SK-N-SH treated with all-trans-retinoic acid at 6 μM for 48 hours (cell line): ENCODE measurements at regions not wholly inside any gene's neighbourhood (a gene's known extent, or its start where the extent isn't known, plus 50 kb on each side); places are given as distances from the start of the nearest gene placed in this dataset.

Source experiments
- ATAC-seq: fragments of 200-7000 bp; cut with Tn5 transposase; 3 replicates; pipeline ENCODE4 v1.9.1; 2020; ENCODE audit warnings: mild to moderate bottlenecking, moderate library complexity
- ARNTL ChIP-seq: fragments of 450-650 bp; formaldehyde crosslinking; IDR thresholded peaks from 2 replicates; pipeline ENCODE4 v1.5.0; 2020; ENCODE audit warnings: low read depth, mild to moderate bottlenecking, moderate library complexity, borderline replicate concordance
- BACH2 ChIP-seq: fragments of 250-450 bp; sonication (Bioruptor Pico); IDR thresholded peaks from 2 replicates; pipeline ENCODE4 v1.9.0; 2021; ENCODE audit warnings: mild to moderate bottlenecking, borderline replicate concordance
- CSDC2 ChIP-seq: fragments of 250-450 bp; sonication (Bioruptor Pico); IDR thresholded peaks from 2 replicates; pipeline ENCODE4 v1.5.0; 2020; ENCODE audit warnings: mild to moderate bottlenecking, moderate library complexity
- ESRRG ChIP-seq: fragments of 250-450 bp; sonication (Bioruptor Pico); IDR thresholded peaks from 2 replicates; pipeline ENCODE4 v1.6.1; 2021; ENCODE audit warnings: mild to moderate bottlenecking
- GLIS3 ChIP-seq: fragments of 250-450 bp; sonication (Bioruptor Pico); IDR thresholded peaks from 2 replicates; pipeline ENCODE4 v1.5.0; 2020; ENCODE audit warnings: mild to moderate bottlenecking, moderate library complexity
- OSR1 ChIP-seq: fragments of 250-450 bp; sonication (Bioruptor Pico); IDR thresholded peaks from 2 replicates; pipeline ENCODE4 v1.8.0; 2022; ENCODE audit warnings: moderate library complexity, mild to moderate bottlenecking, inconsistent platforms
- RARB ChIP-seq: fragments of 250-450 bp; sonication (Bioruptor Pico); IDR thresholded peaks from 2 replicates; pipeline ENCODE4 v1.8.0; 2021; ENCODE audit warnings: mild to moderate bottlenecking, moderate library complexity
- SNAI2 ChIP-seq: fragments of 250-450 bp; sonication (Bioruptor Pico); IDR thresholded peaks from 2 replicates; pipeline ENCODE4 v1.5.0; 2020; ENCODE audit warnings: mild to moderate bottlenecking, moderate library complexity
- TCF4 ChIP-seq: fragments of 250-450 bp; sonication (Bioruptor Pico); IDR thresholded peaks from 2 replicates; pipeline ENCODE4 v1.8.0; 2021; ENCODE audit warnings: mild to moderate bottlenecking, moderate library complexity, borderline replicate concordance
- TOX ChIP-seq: fragments of 250-450 bp; sonication (Bioruptor Pico); IDR thresholded peaks from 2 replicates; pipeline ENCODE4 v1.8.0; 2021; ENCODE audit warnings: mild to moderate bottlenecking, moderate library complexity, borderline replicate concordance
- ZC3H10 ChIP-seq: fragments of 250-450 bp; sonication (Bioruptor Pico); IDR thresholded peaks from 2 replicates; pipeline ENCODE4 v1.5.1; 2021; ENCODE audit warnings: mild to moderate bottlenecking, moderate library complexity
- ZFP30 ChIP-seq: fragments of 450-650 bp; formaldehyde crosslinking; IDR thresholded peaks from 2 replicates; pipeline ENCODE4 v1.5.0; 2022; ENCODE audit warnings: mild to moderate bottlenecking, moderate library complexity
- ZNF8 ChIP-seq: fragments of 450-650 bp; formaldehyde crosslinking; IDR thresholded peaks from 2 replicates; pipeline ENCODE4 v1.5.0; 2020; ENCODE audit warnings: mild to moderate bottlenecking, moderate library complexity
- TF ChIP-seq, protein P1 (sequence below): fragments of 250-450 bp; sonication (Bioruptor Pico); IDR thresholded peaks from 2 replicates; pipeline ENCODE4 v1.5.0; 2020; ENCODE audit warnings: mild to moderate bottlenecking, moderate library complexity
- TF ChIP-seq, protein P2 (sequence below): fragments of 250-450 bp; sonication (Bioruptor Pico); IDR thresholded peaks from 2 replicates; pipeline ENCODE4 v1.8.0; 2021; ENCODE audit warnings: low read depth, mild to moderate bottlenecking, moderate library complexity, borderline replicate concordance
- TF ChIP-seq, protein P3 (sequence below): fragments of 250-450 bp; sonication (Bioruptor Pico); IDR thresholded peaks from 2 replicates; pipeline ENCODE4 v1.5.1; 2021; ENCODE audit warnings: mild to moderate bottlenecking, moderate library complexity

DNA sequence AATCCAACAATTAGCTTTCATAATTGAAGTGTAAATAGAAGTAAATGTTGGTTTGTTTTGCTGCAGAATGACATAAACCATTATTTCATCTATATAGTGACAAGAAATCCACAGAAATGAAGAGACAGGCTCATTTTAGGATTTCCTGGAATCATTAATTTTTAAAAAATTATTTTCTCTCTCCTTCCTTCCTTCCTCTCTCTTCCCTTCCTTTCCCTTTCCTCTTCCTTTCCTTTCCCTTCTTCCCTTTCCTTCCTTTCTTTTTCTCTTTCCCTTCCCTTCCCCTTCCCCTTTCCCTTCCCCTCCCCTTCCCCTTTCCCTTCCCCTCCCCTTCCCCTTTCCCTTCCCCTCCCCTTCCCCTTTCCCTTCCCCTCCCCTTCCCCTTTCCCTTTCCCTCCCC, 51.2 kb upstream of the KMT2C start:
- no peak for ATAC-seq
- TF ChIP-seq ESRRG (CRISPR knock-in tag) (no peak), RARB (CRISPR knock-in tag) (no peak), ZC3H10 (CRISPR knock-in tag) (no peak), GLIS3 (CRISPR knock-in tag) (no peak), TCF4 (CRISPR knock-in tag) (no peak), OSR1 (CRISPR knock-in tag) (no peak), CSDC2 (no peak), ARNTL (CRISPR knock-in tag) (no peak), ZFP30 (CRISPR knock-in tag) (no peak), ZNF8 (CRISPR knock-in tag) (no peak), SNAI2 (CRISPR knock-in tag) (no peak)
- TF ChIP-seq, protein P1, sequence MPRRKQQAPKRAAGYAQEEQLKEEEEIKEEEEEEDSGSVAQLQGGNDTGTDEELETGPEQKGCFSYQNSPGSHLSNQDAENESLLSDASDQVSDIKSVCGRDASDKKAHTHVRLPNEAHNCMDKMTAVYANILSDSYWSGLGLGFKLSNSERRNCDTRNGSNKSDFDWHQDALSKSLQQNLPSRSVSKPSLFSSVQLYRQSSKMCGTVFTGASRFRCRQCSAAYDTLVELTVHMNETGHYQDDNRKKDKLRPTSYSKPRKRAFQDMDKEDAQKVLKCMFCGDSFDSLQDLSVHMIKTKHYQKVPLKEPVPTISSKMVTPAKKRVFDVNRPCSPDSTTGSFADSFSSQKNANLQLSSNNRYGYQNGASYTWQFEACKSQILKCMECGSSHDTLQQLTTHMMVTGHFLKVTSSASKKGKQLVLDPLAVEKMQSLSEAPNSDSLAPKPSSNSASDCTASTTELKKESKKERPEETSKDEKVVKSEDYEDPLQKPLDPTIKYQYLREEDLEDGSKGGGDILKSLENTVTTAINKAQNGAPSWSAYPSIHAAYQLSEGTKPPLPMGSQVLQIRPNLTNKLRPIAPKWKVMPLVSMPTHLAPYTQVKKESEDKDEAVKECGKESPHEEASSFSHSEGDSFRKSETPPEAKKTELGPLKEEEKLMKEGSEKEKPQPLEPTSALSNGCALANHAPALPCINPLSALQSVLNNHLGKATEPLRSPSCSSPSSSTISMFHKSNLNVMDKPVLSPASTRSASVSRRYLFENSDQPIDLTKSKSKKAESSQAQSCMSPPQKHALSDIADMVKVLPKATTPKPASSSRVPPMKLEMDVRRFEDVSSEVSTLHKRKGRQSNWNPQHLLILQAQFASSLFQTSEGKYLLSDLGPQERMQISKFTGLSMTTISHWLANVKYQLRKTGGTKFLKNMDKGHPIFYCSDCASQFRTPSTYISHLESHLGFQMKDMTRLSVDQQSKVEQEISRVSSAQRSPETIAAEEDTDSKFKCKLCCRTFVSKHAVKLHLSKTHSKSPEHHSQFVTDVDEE (CRISPR knock-in tag), result no peak
- TF ChIP-seq, protein P2, sequence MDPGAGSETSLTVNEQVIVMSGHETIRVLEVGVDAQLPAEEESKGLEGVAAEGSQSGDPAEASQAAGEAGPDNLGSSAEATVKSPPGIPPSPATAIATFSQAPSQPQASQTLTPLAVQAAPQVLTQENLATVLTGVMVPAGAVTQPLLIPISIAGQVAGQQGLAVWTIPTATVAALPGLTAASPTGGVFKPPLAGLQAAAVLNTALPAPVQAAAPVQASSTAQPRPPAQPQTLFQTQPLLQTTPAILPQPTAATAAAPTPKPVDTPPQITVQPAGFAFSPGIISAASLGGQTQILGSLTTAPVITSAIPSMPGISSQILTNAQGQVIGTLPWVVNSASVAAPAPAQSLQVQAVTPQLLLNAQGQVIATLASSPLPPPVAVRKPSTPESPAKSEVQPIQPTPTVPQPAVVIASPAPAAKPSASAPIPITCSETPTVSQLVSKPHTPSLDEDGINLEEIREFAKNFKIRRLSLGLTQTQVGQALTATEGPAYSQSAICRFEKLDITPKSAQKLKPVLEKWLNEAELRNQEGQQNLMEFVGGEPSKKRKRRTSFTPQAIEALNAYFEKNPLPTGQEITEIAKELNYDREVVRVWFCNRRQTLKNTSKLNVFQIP, result no peak
- TF ChIP-seq, protein P3, sequence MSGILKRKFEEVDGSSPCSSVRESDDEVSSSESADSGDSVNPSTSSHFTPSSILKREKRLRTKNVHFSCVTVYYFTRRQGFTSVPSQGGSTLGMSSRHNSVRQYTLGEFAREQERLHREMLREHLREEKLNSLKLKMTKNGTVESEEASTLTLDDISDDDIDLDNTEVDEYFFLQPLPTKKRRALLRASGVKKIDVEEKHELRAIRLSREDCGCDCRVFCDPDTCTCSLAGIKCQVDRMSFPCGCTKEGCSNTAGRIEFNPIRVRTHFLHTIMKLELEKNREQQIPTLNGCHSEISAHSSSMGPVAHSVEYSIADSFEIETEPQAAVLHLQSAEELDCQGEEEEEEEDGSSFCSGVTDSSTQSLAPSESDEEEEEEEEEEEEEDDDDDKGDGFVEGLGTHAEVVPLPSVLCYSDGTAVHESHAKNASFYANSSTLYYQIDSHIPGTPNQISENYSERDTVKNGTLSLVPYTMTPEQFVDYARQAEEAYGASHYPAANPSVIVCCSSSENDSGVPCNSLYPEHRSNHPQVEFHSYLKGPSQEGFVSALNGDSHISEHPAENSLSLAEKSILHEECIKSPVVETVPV, result no peak
- TF ChIP-seq, all 23 proteins: peak for 0

DNA sequence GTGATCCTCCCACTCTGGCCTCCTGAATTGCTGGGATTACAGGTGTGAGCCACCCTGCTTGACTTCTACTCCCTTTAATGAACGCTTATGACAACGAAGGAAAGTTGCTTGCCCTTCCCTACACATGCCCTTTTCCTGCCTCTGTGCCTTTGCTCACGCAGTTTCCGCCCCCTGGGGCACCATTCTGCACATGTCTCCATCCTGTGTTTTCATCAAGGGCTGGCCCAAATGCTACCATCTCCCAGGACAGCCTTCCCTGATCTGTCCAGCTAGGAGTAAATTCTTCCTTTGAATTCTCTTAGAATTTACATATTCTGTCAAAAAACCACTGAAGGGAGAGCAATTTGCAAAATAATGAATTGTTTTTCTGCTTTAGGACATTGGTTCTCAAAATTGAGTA, 50.0 kb upstream of the KMT2C start:
- no peak for ATAC-seq
- no peak for TF ChIP-seq TOX (CRISPR knock-in tag)
- no peak for TF ChIP-seq TCF4 (CRISPR knock-in tag)
- TF ChIP-seq BACH2 (CRISPR knock-in tag), result no peak
- TF ChIP-seq, protein P1 (CRISPR knock-in tag), result no peak
